ENCODE measurements at regions not wholly inside any gene's neighbourhood (a gene's known extent, or its start where the extent isn't known, plus 50 kb on each side); places are given as distances from the start of the nearest gene placed in this dataset.

DNA sequence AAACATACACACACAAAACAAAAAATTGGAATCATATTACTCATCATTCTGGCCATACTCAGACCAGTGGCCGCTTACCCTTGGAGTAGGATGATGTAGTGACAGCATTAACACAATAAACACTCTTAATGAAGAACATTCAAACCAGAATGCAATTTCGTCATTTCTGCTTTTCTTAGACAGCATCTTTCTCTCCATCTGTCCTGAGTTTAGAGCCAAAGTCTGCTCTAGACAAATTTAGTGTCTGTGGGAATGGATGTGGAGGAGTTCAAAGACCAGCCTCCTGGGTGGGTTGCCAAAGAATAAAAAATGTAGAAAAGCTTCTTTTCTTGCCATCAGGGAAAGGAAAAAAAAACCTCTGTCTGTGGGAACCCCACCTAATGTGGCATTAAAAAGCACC is 212.4 kb upstream of the POU1F1 start:
- TF ChIP-seq CTCF (IDR thresholded peaks at IDR 0.05): no peak
- no peak for TF ChIP-seq POLR2A (IDR thresholded peaks at IDR 0.05)
